ENCODE measurements at regions not wholly inside any gene's neighbourhood (a gene's known extent, or its start where the extent isn't known, plus 50 kb on each side); places are given as distances from the start of the nearest gene placed in this dataset.

GRCh38 chr6:2492686-2493523, 247.5 kb upstream of the GMDS start:
- no peak overlapping the region for H3K9ac ChIP-seq (ENCODE audit: low read length in 3 of 3)
- TF ChIP-seq, protein P1, sequence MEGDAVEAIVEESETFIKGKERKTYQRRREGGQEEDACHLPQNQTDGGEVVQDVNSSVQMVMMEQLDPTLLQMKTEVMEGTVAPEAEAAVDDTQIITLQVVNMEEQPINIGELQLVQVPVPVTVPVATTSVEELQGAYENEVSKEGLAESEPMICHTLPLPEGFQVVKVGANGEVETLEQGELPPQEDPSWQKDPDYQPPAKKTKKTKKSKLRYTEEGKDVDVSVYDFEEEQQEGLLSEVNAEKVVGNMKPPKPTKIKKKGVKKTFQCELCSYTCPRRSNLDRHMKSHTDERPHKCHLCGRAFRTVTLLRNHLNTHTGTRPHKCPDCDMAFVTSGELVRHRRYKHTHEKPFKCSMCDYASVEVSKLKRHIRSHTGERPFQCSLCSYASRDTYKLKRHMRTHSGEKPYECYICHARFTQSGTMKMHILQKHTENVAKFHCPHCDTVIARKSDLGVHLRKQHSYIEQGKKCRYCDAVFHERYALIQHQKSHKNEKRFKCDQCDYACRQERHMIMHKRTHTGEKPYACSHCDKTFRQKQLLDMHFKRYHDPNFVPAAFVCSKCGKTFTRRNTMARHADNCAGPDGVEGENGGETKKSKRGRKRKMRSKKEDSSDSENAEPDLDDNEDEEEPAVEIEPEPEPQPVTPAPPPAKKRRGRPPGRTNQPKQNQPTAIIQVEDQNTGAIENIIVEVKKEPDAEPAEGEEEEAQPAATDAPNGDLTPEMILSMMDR (IDR thresholded peaks at IDR 0.05; ENCODE audit: borderline replicate concordance, extremely low read depth, insufficient read depth), result no peak
- intact Hi-C loops (cut with DNase I), result no loop called here
- H3K27ac ChIP-seq (ENCODE audit: low read depth in 2 of 2, low read length in 2 of 2), result no peak overlapping the region
- no peaks in the 10 kb centered on the region for H3K9me3 ChIP-seq (ENCODE audit: control insufficient read depth in 2 of 3, insufficient read depth in 1 of 3, low read length in 3 of 3)
- no peak overlapping the region for H3K4me3 ChIP-seq (ENCODE audit: low read length in 3 of 3)
- no peak for DNase-seq
- no peak for FAIRE-seq
- no peaks in the 10 kb centered on the region for H3K36me3 ChIP-seq (ENCODE audit: control insufficient read depth in 2 of 3, insufficient read depth in 3 of 3, low read length in 3 of 3)
- no peaks in the 10 kb centered on the region for H3K4me1 ChIP-seq (ENCODE audit: control insufficient read depth in 2 of 3, insufficient read depth in 2 of 3, low read depth in 1 of 3, low read length in 3 of 3)
- no peaks in the 10 kb centered on the region for H3K27me3 ChIP-seq (ENCODE audit: control insufficient read depth, insufficient read depth, low read length)

DNA sequence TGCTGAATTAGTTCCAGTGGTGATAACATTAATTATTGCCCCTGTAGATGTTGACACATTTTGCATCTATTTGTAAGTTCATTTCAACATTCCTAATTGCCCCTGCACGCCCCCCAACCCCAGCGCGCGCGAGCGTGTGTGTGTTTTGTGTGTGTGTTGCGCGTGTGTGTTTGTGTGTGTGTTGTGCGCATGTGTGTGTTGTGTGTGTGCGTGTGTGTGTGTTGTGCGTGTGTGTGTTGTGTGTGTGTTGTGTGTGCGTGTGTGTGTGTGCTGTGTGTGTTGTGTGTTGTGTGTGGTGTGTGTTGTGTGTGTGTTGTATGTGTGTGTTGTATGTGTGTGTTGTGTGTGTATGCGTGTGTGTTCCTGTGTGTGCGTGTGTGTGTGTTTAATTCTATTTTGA, 245.7 kb upstream of the GMDS start:
- Histone ChIP-seq H3K27ac (ENCODE audit: low read depth in 2 of 2, low read length in 2 of 2) (no peak overlapping the region), H3K9ac (ENCODE audit: low read length in 3 of 3) (no peak overlapping the region), H3K4me1 (ENCODE audit: control insufficient read depth in 2 of 3, insufficient read depth in 2 of 3, low read depth in 1 of 3, low read length in 3 of 3) (no peaks in the 10 kb centered on the region), H3K9me3 (ENCODE audit: control insufficient read depth in 2 of 3, insufficient read depth in 1 of 3, low read length in 3 of 3) (no peaks in the 10 kb centered on the region), H3K4me3 (ENCODE audit: low read length in 3 of 3) (no peak overlapping the region), H3K27me3 (ENCODE audit: control insufficient read depth, insufficient read depth, low read length) (no peaks in the 10 kb centered on the region), H3K36me3 (ENCODE audit: control insufficient read depth in 2 of 3, insufficient read depth in 3 of 3, low read length in 3 of 3) (no peaks in the 10 kb centered on the region)
- intact Hi-C loops (cut with DNase I), result no loop called here
- TF ChIP-seq, protein P1 (IDR thresholded peaks at IDR 0.05; ENCODE audit: borderline replicate concordance, extremely low read depth, insufficient read depth), result no peak
- no peak for DNase-seq
- no peak for FAIRE-seq

- FAIRE-seq (no peak), DNase-seq (no peak)
- no peaks in the 10 kb centered on the region for H3K4me1 ChIP-seq (ENCODE audit: control insufficient read depth in 2 of 3, insufficient read depth in 2 of 3, low read depth in 1 of 3, low read length in 3 of 3)
- H3K36me3 ChIP-seq (ENCODE audit: control insufficient read depth in 2 of 3, insufficient read depth in 3 of 3, low read length in 3 of 3), result no peaks in the 10 kb centered on the region
- intact Hi-C loops (cut with DNase I), result no loop called here
- no peaks in the 10 kb centered on the region for H3K9me3 ChIP-seq (ENCODE audit: control insufficient read depth in 2 of 3, insufficient read depth in 1 of 3, low read length in 3 of 3)
- TF ChIP-seq, protein P1 (IDR thresholded peaks at IDR 0.05; ENCODE audit: borderline replicate concordance, extremely low read depth, insufficient read depth), result no peak
- no peak overlapping the region for H3K9ac ChIP-seq (ENCODE audit: low read length in 3 of 3)
- H3K4me3 ChIP-seq (ENCODE audit: low read length in 3 of 3), result no peak overlapping the region
- H3K27me3 ChIP-seq (ENCODE audit: control insufficient read depth, insufficient read depth, low read length), result no peaks in the 10 kb centered on the region
- no peak overlapping the region for H3K27ac ChIP-seq (ENCODE audit: low read depth in 2 of 2, low read length in 2 of 2)
Observed at GRCh38 chr6:2488578-2488977, 243.2 kb upstream of the GMDS start.

All from kidney (tissue), 13 donors.